ENCODE measurements at regions not wholly inside any gene's neighbourhood (a gene's known extent, or its start where the extent isn't known, plus 50 kb on each side); places are given as distances from the start of the nearest gene placed in this dataset.

DNA sequence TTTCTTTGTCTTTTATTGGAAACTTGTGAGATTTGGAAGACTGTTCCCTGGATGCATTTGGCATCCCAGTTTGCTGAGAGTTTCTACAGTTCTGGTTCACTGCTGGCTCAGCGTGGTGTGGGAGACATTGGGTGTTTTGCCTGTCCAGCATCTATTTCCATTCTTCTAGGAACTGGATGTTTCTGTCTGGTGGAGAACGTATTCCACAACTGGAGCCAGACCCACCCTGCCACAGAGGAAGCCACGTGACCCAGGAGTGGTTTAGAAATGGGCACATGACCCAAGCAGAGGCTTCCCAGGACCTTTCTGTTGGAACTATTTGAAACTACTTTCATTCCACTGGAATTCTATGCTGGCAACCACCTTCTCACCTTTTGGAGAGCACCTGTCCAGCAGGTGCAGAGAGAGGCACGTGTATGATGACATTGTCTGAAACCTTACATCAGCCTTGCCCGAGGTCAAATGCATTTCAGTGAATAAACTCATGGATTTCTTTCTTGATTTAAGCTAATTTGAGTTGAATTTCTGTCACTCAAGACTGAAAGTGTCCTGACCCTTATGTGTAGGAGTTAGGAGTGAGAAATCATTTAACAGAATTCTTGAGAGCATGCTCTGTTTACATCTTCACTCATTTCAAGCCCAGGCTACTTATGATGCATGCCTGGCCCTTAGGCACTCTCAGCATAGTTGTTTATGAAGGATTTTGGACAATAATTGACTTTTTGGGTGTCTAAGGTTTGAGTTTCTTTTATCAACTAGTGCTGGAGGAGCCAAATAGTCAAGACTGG lies 121.8 kb downstream of the AKAP11 start:
- Histone ChIP-seq H3K4me2 (ENCODE audit: low read length) (no peak overlapping the region), H3K27me3 (ENCODE audit: insufficient read depth, low read depth, low read length) (no peaks in the 10 kb centered on the region), H4K20me1 (ENCODE audit: insufficient read depth) (no peaks in the 10 kb centered on the region), H3K79me2 (replicated peaks; ENCODE audit: insufficient read depth, low read length) (no peaks in the 10 kb centered on the region), H2AFZ (ENCODE audit: low read depth, low read length) (no peak overlapping the region), H3F3A (ENCODE audit: insufficient read depth, low read length, poor library complexity, severe bottlenecking) (no peaks in the 10 kb centered on the region), H3K9me2 (ENCODE audit: insufficient read depth, low read length) (no peaks in the 10 kb centered on the region), H3K27ac (ENCODE audit: low read length) (no peak overlapping the region), H3K9me3 (ENCODE audit: low read length) (no peaks in the 10 kb centered on the region), H3K9ac (ENCODE audit: low read length) (no peak overlapping the region), H3K4me3 (ENCODE audit: low read length) (no peak overlapping the region), H3K36me3 (ENCODE audit: insufficient read depth, low read length) (no peaks in the 10 kb centered on the region)
- TF ChIP-seq POLR2AphosphoS5 (IDR thresholded peaks at IDR 0.05), result no peak
- TF ChIP-seq RAD21 (conservative IDR thresholded peaks at IDR 0.05), result no peak
- no peak for TF ChIP-seq SMC3 (conservative IDR thresholded peaks at IDR 0.05; ENCODE audit: poor library complexity)
- TF ChIP-seq REST (IDR thresholded peaks at IDR 0.05; ENCODE audit: borderline replicate concordance), result no peak
- TF ChIP-seq, protein P1, sequence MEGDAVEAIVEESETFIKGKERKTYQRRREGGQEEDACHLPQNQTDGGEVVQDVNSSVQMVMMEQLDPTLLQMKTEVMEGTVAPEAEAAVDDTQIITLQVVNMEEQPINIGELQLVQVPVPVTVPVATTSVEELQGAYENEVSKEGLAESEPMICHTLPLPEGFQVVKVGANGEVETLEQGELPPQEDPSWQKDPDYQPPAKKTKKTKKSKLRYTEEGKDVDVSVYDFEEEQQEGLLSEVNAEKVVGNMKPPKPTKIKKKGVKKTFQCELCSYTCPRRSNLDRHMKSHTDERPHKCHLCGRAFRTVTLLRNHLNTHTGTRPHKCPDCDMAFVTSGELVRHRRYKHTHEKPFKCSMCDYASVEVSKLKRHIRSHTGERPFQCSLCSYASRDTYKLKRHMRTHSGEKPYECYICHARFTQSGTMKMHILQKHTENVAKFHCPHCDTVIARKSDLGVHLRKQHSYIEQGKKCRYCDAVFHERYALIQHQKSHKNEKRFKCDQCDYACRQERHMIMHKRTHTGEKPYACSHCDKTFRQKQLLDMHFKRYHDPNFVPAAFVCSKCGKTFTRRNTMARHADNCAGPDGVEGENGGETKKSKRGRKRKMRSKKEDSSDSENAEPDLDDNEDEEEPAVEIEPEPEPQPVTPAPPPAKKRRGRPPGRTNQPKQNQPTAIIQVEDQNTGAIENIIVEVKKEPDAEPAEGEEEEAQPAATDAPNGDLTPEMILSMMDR (IDR thresholded peaks at IDR 0.05; ENCODE audit: poor library complexity, severe bottlenecking), result no peak
- TF ChIP-seq EP300 (conservative IDR thresholded peaks at IDR 0.05; ENCODE audit: poor library complexity, severe bottlenecking), result no peak
- TF ChIP-seq MXI1 (conservative IDR thresholded peaks at IDR 0.05; ENCODE audit: poor library complexity, severe bottlenecking), result no peak
- no peak for TF ChIP-seq EZH2 (IDR thresholded peaks at IDR 0.05; ENCODE audit: borderline replicate concordance, insufficient read depth, low read length, poor library complexity, severe bottlenecking)
- no peak for TF ChIP-seq TAF1 (IDR thresholded peaks at IDR 0.05; ENCODE audit: low read depth)

DNA sequence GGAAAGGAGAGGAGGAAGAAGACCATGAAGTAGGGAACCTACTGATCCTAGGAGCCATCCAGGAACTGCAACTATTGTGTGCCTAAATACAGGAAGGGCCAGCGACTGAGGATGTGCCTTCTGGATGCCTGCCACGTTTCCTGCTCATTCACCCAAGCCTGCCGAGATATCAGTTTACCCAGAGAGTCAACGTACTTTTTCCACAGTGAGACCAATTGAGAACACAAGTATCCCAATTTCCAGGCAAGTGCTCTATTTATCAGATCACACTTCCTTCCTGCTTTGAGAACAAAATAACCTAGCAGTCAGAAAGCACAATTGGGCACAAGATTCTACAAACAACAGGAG lies 122.4 kb downstream of the AKAP11 start:
- H3F3A ChIP-seq (ENCODE audit: insufficient read depth, low read length, poor library complexity, severe bottlenecking), result no peaks in the 10 kb centered on the region
- H3K27me3 ChIP-seq (ENCODE audit: insufficient read depth, low read depth, low read length), result no peaks in the 10 kb centered on the region
- no peaks in the 10 kb centered on the region for H3K9me2 ChIP-seq (ENCODE audit: insufficient read depth, low read length)
- H3K36me3 ChIP-seq (ENCODE audit: insufficient read depth, low read length), result no peaks in the 10 kb centered on the region
- no peak overlapping the region for H3K4me2 ChIP-seq (ENCODE audit: low read length)
- no peaks in the 10 kb centered on the region for H3K79me2 ChIP-seq (replicated peaks; ENCODE audit: insufficient read depth, low read length)
- no peaks in the 10 kb centered on the region for H4K20me1 ChIP-seq (ENCODE audit: insufficient read depth)
- no peak overlapping the region for H3K4me3 ChIP-seq (ENCODE audit: low read length)
- no peak for TF ChIP-seq REST (IDR thresholded peaks at IDR 0.05; ENCODE audit: borderline replicate concordance)
- no peak for TF ChIP-seq MXI1 (conservative IDR thresholded peaks at IDR 0.05; ENCODE audit: poor library complexity, severe bottlenecking)
- TF ChIP-seq, protein P1 (IDR thresholded peaks at IDR 0.05; ENCODE audit: poor library complexity, severe bottlenecking), result no peak
- H3K9ac ChIP-seq (ENCODE audit: low read length), result no peak overlapping the region
- no peaks in the 10 kb centered on the region for H3K9me3 ChIP-seq (ENCODE audit: low read length)
- no peak overlapping the region for H2AFZ ChIP-seq (ENCODE audit: low read depth, low read length)
- H3K27ac ChIP-seq (ENCODE audit: low read length), result no peak overlapping the region

Measured in neural cell (in vitro differentiated cells).